Thoracic aorta (tissue), 2 donors: ENCODE measurements at regions not wholly inside any gene's neighbourhood (a gene's known extent, or its start where the extent isn't known, plus 50 kb on each side); places are given as distances from the start of the nearest gene placed in this dataset.

Source experiments
- ATAC-seq: fragments of 150-250 bp; one replicate; pipeline ENCODE4 v1.8.0; 2017; ENCODE audit warnings: low read depth; ENCODE audit not compliant: insufficient number of reproducible peaks, low FRiP score
- DNase-seq: peaks from one replicate; pipeline ENCODE4 v3.0.0-alpha.2; 2020; ENCODE audit warnings: low spot score
- H3K27ac ChIP-seq, 2 donors: fragments of 200-600 bp; sonication (generic); 1 replicate in 1 of 2; 2 replicates in 1 of 2; pipeline ENCODE4 v1.5.1; 2016; ENCODE audit warnings: mild to moderate bottlenecking in 2 of 2, moderate library complexity in 2 of 2
- H3K27me3 ChIP-seq: fragments of 200-600 bp; sonication (generic); replicated peaks from 2 replicates; pipeline ENCODE4 v1.6.0; 2016; ENCODE audit warnings: mild to moderate bottlenecking; ENCODE audit not compliant: insufficient read depth
- H3K36me3 ChIP-seq: fragments of 200-600 bp; sonication (generic); one replicate; pipeline ENCODE4 v1.5.1; 2016
- H3K4me1 ChIP-seq, 2 donors: fragments of 200-600 bp; sonication (generic); 1 replicate in 1 of 2; 2 replicates in 1 of 2; pipeline versions ENCODE4 v1.5.1 to v1.6.0; 2016; ENCODE audit warnings: low read depth in 2 of 2, mild to moderate bottlenecking in 1 of 2; ENCODE audit not compliant: control insufficient read depth in 1 of 2
- H3K4me3 ChIP-seq: fragments of 200-600 bp; sonication (generic); 2 replicates; pipeline ENCODE4 v1.5.1; 2016; ENCODE audit warnings: mild to moderate bottlenecking
- H3K9me3 ChIP-seq: fragments of 200-600 bp; sonication (generic); 2 replicates; pipeline ENCODE4 v1.5.1; 2016
- TF ChIP-seq, protein P1 (sequence below): fragments of 200-600 bp; sonication (generic); IDR thresholded peaks from one replicate; pipeline ENCODE4 v1.5.1; 2019; ENCODE audit warnings: antibody characterized with exemption

DNA sequence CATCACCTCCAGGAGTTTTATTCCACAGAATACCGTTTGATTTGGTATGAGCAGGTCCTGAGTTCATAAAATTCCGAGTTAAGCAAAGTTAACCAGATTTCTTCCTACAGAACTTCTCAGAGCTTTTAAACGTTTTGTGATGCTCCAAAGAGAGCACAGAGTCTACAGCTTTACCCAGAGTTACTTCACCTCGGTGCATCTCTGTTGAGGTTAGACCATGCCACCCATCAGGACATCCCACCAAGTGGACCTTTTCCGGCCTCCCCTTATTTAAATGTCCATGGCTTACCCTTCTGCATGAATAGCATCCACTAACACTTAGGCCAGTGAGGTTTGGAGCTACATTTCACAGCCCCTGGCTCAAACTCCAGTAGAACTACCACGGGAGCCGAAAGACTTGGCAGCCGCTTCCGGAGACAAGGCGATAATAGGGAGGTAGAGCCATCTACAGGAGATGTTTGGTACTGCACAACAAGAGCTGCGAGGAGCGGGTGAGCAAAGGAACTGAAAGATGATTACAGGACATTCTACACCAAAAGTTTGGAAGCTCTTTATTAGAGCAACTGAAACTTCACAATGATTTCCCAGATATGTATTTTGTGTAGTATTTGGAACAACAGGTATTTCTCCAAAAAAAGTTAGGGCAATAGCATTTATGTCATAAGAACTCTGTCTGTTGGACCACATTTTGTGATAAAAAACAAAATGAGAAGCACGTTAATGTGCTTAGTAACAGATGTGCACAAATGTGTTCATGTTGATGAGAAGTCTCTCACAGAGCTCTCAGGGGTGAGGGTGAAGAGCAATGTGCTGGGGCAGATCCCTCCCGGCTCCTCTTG lies 174.7 kb downstream of the HERPUD2 start:
- H3K9me3 ChIP-seq: no peaks in the 10 kb centered on the region
- no peaks in the 10 kb centered on the region for H3K4me1 ChIP-seq
- H3K4me3 ChIP-seq: no peak overlapping the region
- H3K36me3 ChIP-seq: no peaks in the 10 kb centered on the region
- no peak for ATAC-seq
- TF ChIP-seq, protein P1, sequence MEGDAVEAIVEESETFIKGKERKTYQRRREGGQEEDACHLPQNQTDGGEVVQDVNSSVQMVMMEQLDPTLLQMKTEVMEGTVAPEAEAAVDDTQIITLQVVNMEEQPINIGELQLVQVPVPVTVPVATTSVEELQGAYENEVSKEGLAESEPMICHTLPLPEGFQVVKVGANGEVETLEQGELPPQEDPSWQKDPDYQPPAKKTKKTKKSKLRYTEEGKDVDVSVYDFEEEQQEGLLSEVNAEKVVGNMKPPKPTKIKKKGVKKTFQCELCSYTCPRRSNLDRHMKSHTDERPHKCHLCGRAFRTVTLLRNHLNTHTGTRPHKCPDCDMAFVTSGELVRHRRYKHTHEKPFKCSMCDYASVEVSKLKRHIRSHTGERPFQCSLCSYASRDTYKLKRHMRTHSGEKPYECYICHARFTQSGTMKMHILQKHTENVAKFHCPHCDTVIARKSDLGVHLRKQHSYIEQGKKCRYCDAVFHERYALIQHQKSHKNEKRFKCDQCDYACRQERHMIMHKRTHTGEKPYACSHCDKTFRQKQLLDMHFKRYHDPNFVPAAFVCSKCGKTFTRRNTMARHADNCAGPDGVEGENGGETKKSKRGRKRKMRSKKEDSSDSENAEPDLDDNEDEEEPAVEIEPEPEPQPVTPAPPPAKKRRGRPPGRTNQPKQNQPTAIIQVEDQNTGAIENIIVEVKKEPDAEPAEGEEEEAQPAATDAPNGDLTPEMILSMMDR: peak; percentile 47
- H3K27me3 ChIP-seq: no peaks in the 10 kb centered on the region
- no peak for DNase-seq
- no peak overlapping the region for H3K27ac ChIP-seq

DNA sequence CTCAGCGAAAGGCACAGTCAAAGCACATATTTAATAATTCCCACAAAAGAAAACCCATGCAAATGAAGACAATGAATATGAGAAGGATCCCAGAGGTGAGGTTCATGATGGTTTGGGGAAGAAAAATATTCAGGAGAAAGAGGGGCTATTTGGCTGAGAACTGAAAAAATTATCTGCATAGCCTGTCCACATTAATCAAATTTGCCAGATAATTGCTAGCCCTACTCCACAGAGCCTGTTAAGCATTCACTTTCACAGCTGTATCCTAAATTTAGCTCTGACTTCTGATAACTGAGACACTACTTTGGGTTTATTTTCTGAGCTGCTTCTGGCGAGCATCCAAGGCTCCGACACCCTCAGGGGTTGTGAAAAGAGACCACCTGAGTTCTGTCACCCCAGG lies 176.2 kb downstream of the HERPUD2 start:
- H3K36me3 ChIP-seq: no peaks in the 10 kb centered on the region
- no peak overlapping the region for H3K27ac ChIP-seq
- no peak overlapping the region for H3K4me3 ChIP-seq
- DNase-seq: no peak
- ATAC-seq: no peak
- H3K4me1 ChIP-seq: no peaks in the 10 kb centered on the region
- no peaks in the 10 kb centered on the region for H3K27me3 ChIP-seq
- no peaks in the 10 kb centered on the region for H3K9me3 ChIP-seq
- TF ChIP-seq, protein P1: no peak

DNA sequence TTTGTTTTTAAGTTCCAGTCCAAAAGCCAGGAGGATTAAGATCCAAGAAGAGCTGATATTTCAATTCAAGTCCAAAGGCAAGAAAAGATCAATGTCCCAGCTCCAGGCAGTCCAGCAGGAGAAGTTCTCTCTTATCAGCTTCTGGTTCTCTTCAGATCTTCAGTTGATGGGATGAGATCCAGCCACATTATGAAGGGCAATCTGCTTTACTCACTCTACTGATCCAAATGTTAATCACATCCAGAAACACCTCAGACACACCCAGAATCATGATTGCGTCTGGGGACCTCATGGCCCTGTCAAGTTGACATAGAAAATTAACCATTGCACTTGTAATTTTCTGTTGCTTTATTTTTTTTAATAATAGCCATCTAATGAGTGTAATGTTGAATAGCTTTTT lies 178.4 kb downstream of the HERPUD2 start:
- no peaks in the 10 kb centered on the region for H3K27me3 ChIP-seq
- H3K27ac ChIP-seq: no peak overlapping the region
- no peak overlapping the region for H3K4me3 ChIP-seq
- no peak for ATAC-seq
- no peak for DNase-seq
- no peaks in the 10 kb centered on the region for H3K4me1 ChIP-seq
- no peaks in the 10 kb centered on the region for H3K36me3 ChIP-seq
- no peaks in the 10 kb centered on the region for H3K9me3 ChIP-seq
- TF ChIP-seq, protein P1: no peak

DNA sequence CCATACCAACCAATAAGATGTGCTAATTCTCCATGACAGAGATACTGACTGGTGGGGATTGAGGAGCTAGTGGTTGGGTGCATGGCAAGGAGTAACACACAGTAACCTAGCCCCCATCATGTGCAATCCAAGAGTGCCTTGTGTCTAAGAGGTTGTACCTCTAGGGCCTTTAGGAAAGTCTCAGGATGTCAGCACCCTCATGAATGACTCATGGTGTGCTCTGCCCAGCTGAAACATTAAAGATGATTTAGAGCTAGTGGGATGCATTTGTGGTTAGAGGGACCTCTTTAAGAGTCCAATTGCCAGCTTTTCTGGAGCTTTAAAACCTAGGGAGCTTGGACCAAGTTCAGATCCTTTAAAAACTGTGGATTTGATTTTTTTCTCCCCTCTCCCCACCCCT lies 181.1 kb downstream of the HERPUD2 start:
- Histone ChIP-seq H3K27ac (no peak overlapping the region), H3K4me3 (no peak overlapping the region), H3K9me3 (no peaks in the 10 kb centered on the region), H3K27me3 (no peaks in the 10 kb centered on the region), H3K4me1 (no peaks in the 10 kb centered on the region), H3K36me3 (no peaks in the 10 kb centered on the region)
- DNase-seq: no peak
- no peak for ATAC-seq
- TF ChIP-seq, protein P1: no peak

DNA sequence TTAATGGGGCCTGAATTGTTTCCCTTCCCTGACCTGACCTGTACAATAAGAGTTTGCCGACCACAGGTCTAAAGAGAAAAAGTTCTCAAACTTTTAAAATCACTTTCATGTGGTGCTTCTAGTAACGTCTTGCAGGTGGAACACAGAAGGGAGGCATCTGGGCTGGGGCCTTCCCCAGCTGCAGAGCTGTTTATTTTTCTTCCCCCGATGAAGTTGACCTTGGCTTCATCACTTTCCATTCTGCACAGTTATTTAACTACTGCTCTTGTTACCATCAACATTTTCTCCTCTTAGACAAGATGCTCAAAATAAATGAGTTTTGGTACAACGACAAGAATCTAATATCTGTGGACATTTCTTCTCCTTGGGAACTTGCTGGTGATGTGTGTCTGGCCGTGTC lies 181.7 kb downstream of the HERPUD2 start:
- ATAC-seq: no peak
- TF ChIP-seq, protein P1: no peak

More for the DNA sequence above, 181.7 kb downstream of the HERPUD2 start:
- H3K9me3 ChIP-seq: no peaks in the 10 kb centered on the region
- H3K4me1 ChIP-seq: no peaks in the 10 kb centered on the region
- no peaks in the 10 kb centered on the region for H3K27me3 ChIP-seq
- no peaks in the 10 kb centered on the region for H3K36me3 ChIP-seq
- DNase-seq: no peak
- H3K4me3 ChIP-seq: no peak overlapping the region
- H3K27ac ChIP-seq: no peak overlapping the region
